ENCODE measurements at regions not wholly inside any gene's neighbourhood (a gene's known extent, or its start where the extent isn't known, plus 50 kb on each side); places are given as distances from the start of the nearest gene placed in this dataset.

DNA sequence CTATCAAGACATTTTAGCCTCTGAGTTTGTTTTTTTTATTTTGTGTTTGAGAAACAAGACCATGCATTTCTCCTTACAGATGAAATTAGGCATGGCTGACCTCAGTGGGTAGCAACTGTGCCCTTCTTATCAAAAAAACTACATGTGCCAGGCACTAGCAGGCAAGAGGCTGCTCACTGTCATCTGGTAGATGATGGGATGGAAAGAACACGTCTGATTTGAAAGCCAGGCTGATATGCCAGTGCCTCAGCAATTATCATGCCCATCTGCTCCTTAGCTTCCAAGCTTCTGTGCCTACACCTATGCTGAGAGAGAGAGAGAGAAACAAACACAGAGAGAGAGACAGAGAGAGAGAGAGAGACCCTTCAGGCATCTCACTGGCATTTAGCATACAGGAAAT, 149.9 kb downstream of the C6orf118 start:
- TF ChIP-seq EZH2 (optimal IDR thresholded peaks at IDR 0.05; ENCODE audit: low read depth, low read length) (no peak), CTCF (IDR thresholded peaks at IDR 0.05; ENCODE audit: low read length) (no peak)

All from MM.1S (cell line).